H9 (cell line): ENCODE measurements at regions not wholly inside any gene's neighbourhood (a gene's known extent, or its start where the extent isn't known, plus 50 kb on each side); places are given as distances from the start of the nearest gene placed in this dataset.

Experiments used
- DNase-seq: peaks from one replicate; pipeline ENCODE4 v3.0.0-alpha.2; 2017
- H2AFZ ChIP-seq: one replicate; pipeline ENCODE4 v1.6.1; 2013; ENCODE audit warnings: mild to moderate bottlenecking, low read length, control low read depth, moderate library complexity
- H2AK5ac ChIP-seq: 2 replicates; pipeline ENCODE4 v1.6.1; 2013; ENCODE audit warnings: low read length, control low read depth, mixed read lengths; ENCODE audit not compliant: insufficient read length
- H2BK120ac ChIP-seq: one replicate; pipeline ENCODE4 v1.6.1; 2013; ENCODE audit warnings: low read depth, mild to moderate bottlenecking, low read length, control low read depth, inconsistent platforms; ENCODE audit not compliant: poor library complexity, severe bottlenecking
- H2BK12ac ChIP-seq: 2 replicates; pipeline ENCODE4 v1.6.1; 2013; ENCODE audit warnings: low read length, control low read depth, mixed read lengths, low read depth; ENCODE audit not compliant: insufficient read length
- H2BK15ac ChIP-seq: 2 replicates; pipeline ENCODE4 v1.6.1; 2013; ENCODE audit warnings: low read depth, low read length, control low read depth
- H2BK20ac ChIP-seq: one replicate; pipeline ENCODE4 v1.6.1; 2013; ENCODE audit warnings: low read depth, mild to moderate bottlenecking, low read length, control low read depth, inconsistent platforms; ENCODE audit not compliant: poor library complexity, severe bottlenecking
- H2BK5ac ChIP-seq: 2 replicates; pipeline ENCODE4 v1.6.1; 2013; ENCODE audit warnings: low read length, control low read depth, mixed read lengths; ENCODE audit not compliant: insufficient read length
- H3K14ac ChIP-seq: 2 replicates; pipeline ENCODE4 v1.6.1; 2013; ENCODE audit warnings: low read length, control low read depth; ENCODE audit not compliant: insufficient read depth
- H3K18ac ChIP-seq: 2 replicates; pipeline ENCODE4 v1.6.1; 2013; ENCODE audit warnings: low read depth, mild to moderate bottlenecking, mixed read lengths, low read length, control low read depth; ENCODE audit not compliant: insufficient read length
- H3K23ac ChIP-seq: 2 replicates; pipeline ENCODE4 v1.6.1; 2013; ENCODE audit warnings: low read length, control low read depth, mixed read lengths, low read depth; ENCODE audit not compliant: insufficient read length
- H3K23me2 ChIP-seq: 2 replicates; pipeline ENCODE4 v1.6.1; 2013; ENCODE audit warnings: low read depth, mild to moderate bottlenecking, mixed read lengths, low read length, control low read depth; ENCODE audit not compliant: insufficient read length, poor library complexity, severe bottlenecking
- H3K27ac ChIP-seq: 2 replicates; pipeline ENCODE4 v1.5.1; 2013; ENCODE audit warnings: low read length, control low read depth, mixed read lengths, low read depth; ENCODE audit not compliant: insufficient read length
- H3K27me3 ChIP-seq: 2 replicates; pipeline ENCODE4 v1.6.1; 2013; ENCODE audit warnings: low read length, control low read depth, inconsistent platforms; ENCODE audit not compliant: insufficient read depth
- H3K4ac ChIP-seq: 2 replicates; pipeline ENCODE4 v1.6.1; 2013; ENCODE audit warnings: low read depth, mild to moderate bottlenecking, control low read depth, inconsistent platforms, low read length, moderate library complexity
- H3K4me1 ChIP-seq: 2 replicates; pipeline ENCODE4 v1.6.1; 2013; ENCODE audit warnings: low read length, control low read depth, inconsistent platforms; ENCODE audit not compliant: insufficient read depth
- H3K4me2 ChIP-seq: 2 replicates; pipeline ENCODE4 v1.6.1; 2013; ENCODE audit warnings: low read length, control low read depth, mixed read lengths; ENCODE audit not compliant: insufficient read length, insufficient read depth
- H3K56ac ChIP-seq: 2 replicates; pipeline ENCODE4 v1.6.1; 2013; ENCODE audit warnings: low read depth, mild to moderate bottlenecking, mixed read lengths, low read length, control low read depth; ENCODE audit not compliant: insufficient read length
- H3K79me1 ChIP-seq: 2 replicates; pipeline ENCODE4 v1.6.1; 2013; ENCODE audit warnings: low read depth, mild to moderate bottlenecking, moderate library complexity, low read length, control low read depth, inconsistent platforms; ENCODE audit not compliant: insufficient read depth, poor library complexity, severe bottlenecking
- H3K79me2 ChIP-seq: 2 replicates; pipeline ENCODE4 v1.6.1; 2013; ENCODE audit warnings: low read length, control low read depth, inconsistent platforms; ENCODE audit not compliant: insufficient read depth
- H3K9ac ChIP-seq: 2 replicates; pipeline ENCODE4 v1.6.1; 2013; ENCODE audit warnings: low read length, control low read depth, mixed read lengths; ENCODE audit not compliant: insufficient read length; ENCODE audit errors: extremely low read depth
- H3K9me3 ChIP-seq: one replicate; pipeline ENCODE4 v1.6.1; 2013; ENCODE audit warnings: low read depth, low read length, inconsistent platforms; ENCODE audit not compliant: control insufficient read depth
- H3T11ph ChIP-seq: one replicate; pipeline ENCODE4 v1.6.1; 2013; ENCODE audit warnings: mild to moderate bottlenecking, low read length, control low read depth, inconsistent platforms
- H4K20me1 ChIP-seq: one replicate; pipeline ENCODE4 v1.6.1; 2013; ENCODE audit not compliant: control insufficient read depth, insufficient read length, insufficient read depth
- H4K5ac ChIP-seq: 2 replicates; pipeline ENCODE4 v1.6.1; 2013; ENCODE audit warnings: low read depth, mild to moderate bottlenecking, mixed read lengths, low read length, control low read depth; ENCODE audit not compliant: insufficient read length
- H4K8ac ChIP-seq: replicated peaks from 2 replicates; pipeline ENCODE4 v1.6.1; 2013; ENCODE audit warnings: low read length, control low read depth, mixed read lengths, low read depth; ENCODE audit not compliant: insufficient read length
- H4K91ac ChIP-seq: 2 replicates; pipeline ENCODE4 v1.6.1; 2013; ENCODE audit warnings: low read depth, mild to moderate bottlenecking, moderate library complexity, mixed read lengths, low read length, control low read depth; ENCODE audit not compliant: insufficient read length
- H3K27ac Mint-ChIP-seq, 3 experiments: 2 replicates in 2 of 3; 3 replicates in 1 of 3; pipeline ENCODE4 v1.8.0; 2020 to 2021; ENCODE audit warnings: mixed read lengths in 3 of 3, mild to moderate bottlenecking in 1 of 3, moderate library complexity in 1 of 3
- H3K27me3 Mint-ChIP-seq: 2 replicates; pipeline ENCODE4 v1.8.0; 2021; ENCODE audit warnings: low read depth, mild to moderate bottlenecking, moderate library complexity, mixed read lengths
- H3K36me3 Mint-ChIP-seq, 3 experiments: 2 replicates in 2 of 3; 3 replicates in 1 of 3; pipeline ENCODE4 v1.8.0; 2020 to 2021; ENCODE audit warnings: low read depth in 3 of 3, mixed read lengths in 3 of 3; ENCODE audit not compliant: insufficient read depth in 1 of 3
- H3K4me1 Mint-ChIP-seq, 2 experiments: 2 replicates each; pipeline ENCODE4 v1.8.0; 2020; ENCODE audit warnings: mixed read lengths in 2 of 2
- H3K4me3 Mint-ChIP-seq, 2 experiments: 2 replicates in 1 of 2; 3 replicates in 1 of 2; pipeline ENCODE4 v1.8.0; 2020 to 2021; ENCODE audit warnings: mild to moderate bottlenecking in 2 of 2, mixed read lengths in 2 of 2, moderate library complexity in 1 of 2
- H3K9me3 Mint-ChIP-seq, 2 experiments: 2 replicates in 1 of 2; 3 replicates in 1 of 2; pipeline ENCODE4 v1.8.0; 2020; ENCODE audit warnings: mild to moderate bottlenecking in 2 of 2, mixed read lengths in 2 of 2, moderate library complexity in 1 of 2
- CTCF ChIP-seq: fragments of 200-600 bp; sonication (generic); conservative IDR thresholded peaks from 3 replicates; pipeline ENCODE4 v1.8.0; 2021; ENCODE audit warnings: antibody characterized with exemption, mild to moderate bottlenecking
- WGBS: extraction: QIAGEN DNeasy Blood & Tissue Kit; methylation state at CpG from one replicate; pipeline ENCODE4 v1.1.7; 2013; ENCODE audit warnings: missing lambda C conversion rate, low lambda C conversion rate, mixed read lengths; ENCODE audit not compliant: insufficient read length; ENCODE audit errors: extremely low coverage; 5-methylcytosine and 5-hydroxymethylcytosine counted together

GRCh38 chr16:65867276-65867960 lies 499.1 kb upstream of the CDH5 start:
- Histone ChIP-seq H2BK5ac (no peak overlapping the region), H2AK5ac (no peak overlapping the region), H2BK120ac (no peak overlapping the region), H3K4ac (no peak overlapping the region), H3K9me3 (peaks cover 10% of the 10 kb centered on the region), H3K23ac (no peak overlapping the region), H4K8ac (no peak overlapping the region), H3K18ac (no peak overlapping the region), H4K5ac (no peak overlapping the region), H2BK20ac (no peak overlapping the region), H3K79me1 (no peaks in the 10 kb centered on the region), H3K4me1 (no peaks in the 10 kb centered on the region), H3T11ph (no peak overlapping the region), H3K14ac (no peak overlapping the region), H2AFZ (no peak overlapping the region), H3K23me2 (no peaks in the 10 kb centered on the region), H2BK15ac (no peak overlapping the region), H3K4me2 (no peak overlapping the region), H4K20me1 (no peaks in the 10 kb centered on the region), H3K79me2 (no peaks in the 10 kb centered on the region), H4K91ac (no peak overlapping the region), H3K27ac (no peak overlapping the region), H3K27me3 (no peaks in the 10 kb centered on the region; the same call in 1 of the 2 replicates), H3K9ac (no peak overlapping the region), H3K56ac (no peak overlapping the region), H2BK12ac (no peak overlapping the region)
- Mint-ChIP-seq H3K4me3 (no peak overlapping the region), H3K9me3 (peaks cover 14 to 20% of the 10 kb centered on the region in 2 experiments), H3K27ac (no peak overlapping the region), H3K27me3 (peaks cover 8% of the 10 kb centered on the region), H3K36me3 (peaks cover 4 to 19% (median 11%) of the 10 kb centered on the region in 3 experiments; a peak in 5 of 7 replicates), H3K4me1 (no peaks in the 10 kb centered on the region)
- TF ChIP-seq CTCF, result no peak
- no CpG with 5 or more reads among the region's 6 CpGs for WGBS
- no peak for DNase-seq
